ENCODE measurements at regions not wholly inside any gene's neighbourhood (a gene's known extent, or its start where the extent isn't known, plus 50 kb on each side); places are given as distances from the start of the nearest gene placed in this dataset.

DNA sequence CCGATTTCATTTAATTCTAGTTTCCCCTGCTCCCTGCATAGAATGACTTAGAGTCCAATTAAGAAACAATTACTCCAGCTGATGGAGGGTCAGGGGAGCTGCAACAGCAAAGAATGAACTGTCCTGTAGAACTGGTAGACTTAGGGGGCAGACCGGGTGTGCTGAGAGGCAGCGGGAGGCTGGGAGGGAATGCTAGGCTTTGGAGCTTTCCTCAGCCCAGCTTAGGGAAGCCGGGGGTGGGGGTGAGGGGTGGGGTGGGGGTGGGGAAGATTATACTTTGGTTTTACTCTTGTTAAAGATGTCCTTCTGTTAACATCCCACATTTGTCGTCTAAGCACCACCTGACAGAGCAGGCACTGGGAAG is 458.6 kb upstream of the ASIC2 start:
- Histone ChIP-seq H3K79me2 (ENCODE audit: insufficient read depth, low read length) (no peaks in the 10 kb centered on the region), H3K36me3 (replicated peaks in 1 of 2; ENCODE audit: control insufficient read depth in 1 of 2, insufficient read depth in 2 of 2, low read length in 2 of 2) (no peaks in the 10 kb centered on the region), H3K27ac (ENCODE audit: extremely low read length, insufficient read depth, low read length) (no peak overlapping the region), H4K20me1 (ENCODE audit: insufficient read depth, low read length) (no peaks in the 10 kb centered on the region), H3K4me3 (replicated peaks in 1 of 3; ENCODE audit: insufficient read depth in 1 of 3, low read depth in 2 of 3, low read length in 3 of 3) (no peak overlapping the region), H3K4me1 (ENCODE audit: insufficient read depth, low read length) (no peaks in the 10 kb centered on the region), H3K9me3 (ENCODE audit: low read length) (no peaks in the 10 kb centered on the region), H3K4me2 (ENCODE audit: low read depth, low read length) (peak overlapping the region; percentile 7; the same call in 1 of the 2 replicates), H3K27me3 (ENCODE audit: control insufficient read depth in 1 of 2, insufficient read depth in 2 of 2, low read length in 2 of 2) (no peaks in the 10 kb centered on the region; a peak in 1 of 5 replicates), H2AFZ (ENCODE audit: low read length) (no peak overlapping the region), H3K9ac (ENCODE audit: insufficient read depth, low read depth, low read length) (no peak overlapping the region)
- no TSS peak for BruUV-seq (replicated peaks)
- ATAC-seq (no peak), FAIRE-seq (no peak), DNase-seq (ENCODE audit: low spot score) (no peak)
- CTCF ChIA-PET (ENCODE audit: low intra/inter-chr PET ratio, low total read pairs): interaction anchor here (1.3 to 3.6 kb wide), 3 partner anchors 25 to 231 kb away, joined by 3 to 38 read pairs (median 7); no protein-coding TSS in a partner anchor
- POLR2A ChIA-PET: no interaction called here
- in situ Hi-C loops (cut with HindIII; ENCODE audit: extremely low pct_ligation_motif_present, low pct_unique_long_range_greater_than_20kb): loop anchor here (10.0 kb wide), 1 partner anchor 63 kb away; no protein-coding TSS in a partner anchor
- intact Hi-C loops (cut with micrococcal nuclease; ENCODE audit: unreplicated experiment): loop anchor here (1.0 kb wide), 1 partner anchor 26 kb away; no protein-coding TSS in a partner anchor
- 11% methylated on average over 5 of the region's 5 CpGs for WGBS (ENCODE audit: low lambda C conversion rate)
- TF ChIP-seq SALL1 (CRISPR knock-in tag; IDR thresholded peaks at IDR 0.05) (no peak), JARID2 (CRISPR knock-in tag; IDR thresholded peaks at IDR 0.05; ENCODE audit: insufficient replicate concordance) (no peak), THYN1 (CRISPR knock-in tag; IDR thresholded peaks at IDR 0.05; ENCODE audit: borderline replicate concordance, low read depth) (no peak), ZNF562 (CRISPR knock-in tag; IDR thresholded peaks at IDR 0.05; ENCODE audit: borderline replicate concordance) (no peak), PCBP2 (optimal IDR thresholded peaks at IDR 0.05; ENCODE audit: low read depth, low read length, poor library complexity, severe bottlenecking) (no peak), RAD51 (IDR thresholded peaks at IDR 0.05; ENCODE audit: borderline replicate concordance) (no peak), KMT2A (CRISPR knock-in tag; IDR thresholded peaks at IDR 0.05) (no peak), ELF4 (CRISPR knock-in tag; IDR thresholded peaks at IDR 0.05; ENCODE audit: borderline replicate concordance) (no peak)
- TF ChIP-seq, protein P1, sequence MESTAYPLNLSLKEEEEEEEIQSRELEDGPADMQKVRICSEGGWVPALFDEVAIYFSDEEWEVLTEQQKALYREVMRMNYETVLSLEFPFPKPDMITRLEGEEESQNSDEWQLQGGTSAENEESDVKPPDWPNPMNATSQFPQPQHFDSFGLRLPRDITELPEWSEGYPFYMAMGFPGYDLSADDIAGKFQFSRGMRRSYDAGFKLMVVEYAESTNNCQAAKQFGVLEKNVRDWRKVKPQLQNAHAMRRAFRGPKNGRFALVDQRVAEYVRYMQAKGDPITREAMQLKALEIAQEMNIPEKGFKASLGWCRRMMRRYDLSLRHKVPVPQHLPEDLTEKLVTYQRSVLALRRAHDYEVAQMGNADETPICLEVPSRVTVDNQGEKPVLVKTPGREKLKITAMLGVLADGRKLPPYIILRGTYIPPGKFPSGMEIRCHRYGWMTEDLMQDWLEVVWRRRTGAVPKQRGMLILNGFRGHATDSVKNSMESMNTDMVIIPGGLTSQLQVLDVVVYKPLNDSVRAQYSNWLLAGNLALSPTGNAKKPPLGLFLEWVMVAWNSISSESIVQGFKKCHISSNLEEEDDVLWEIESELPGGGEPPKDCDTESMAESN (CRISPR knock-in tag; conservative IDR thresholded peaks at IDR 0.05): no peak

Measured in HepG2 (cell line).